ENCODE measurements at regions not wholly inside any gene's neighbourhood (a gene's known extent, or its start where the extent isn't known, plus 50 kb on each side); places are given as distances from the start of the nearest gene placed in this dataset.

DNA sequence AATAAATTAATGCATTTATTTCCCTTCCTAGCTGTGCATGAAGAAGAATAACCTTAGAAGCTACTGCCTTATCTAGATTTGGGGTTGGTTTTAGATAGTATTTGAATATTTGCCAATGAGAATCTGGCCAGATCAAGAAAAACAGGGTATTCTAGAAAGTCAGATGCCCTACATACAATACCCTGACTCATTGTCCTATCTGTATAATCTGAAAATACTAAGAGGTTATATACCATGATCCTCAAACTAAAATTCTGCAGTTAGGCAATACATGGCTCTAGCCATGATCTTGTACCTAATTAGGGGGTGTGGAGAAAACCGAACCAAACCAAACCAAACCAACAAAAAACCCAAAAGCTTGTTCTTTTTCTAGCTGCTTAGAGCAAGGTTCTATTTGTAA lies 240.4 kb upstream of the LYZL1 start:
- no peaks in the 10 kb centered on the region for H3K9me3 ChIP-seq (ENCODE audit: low read length)
- no peaks in the 10 kb centered on the region for H3K27me3 ChIP-seq (ENCODE audit: control insufficient read depth in 1 of 2, insufficient read depth in 2 of 2, low read length in 2 of 2)
- no peaks in the 10 kb centered on the region for H3K4me1 ChIP-seq (ENCODE audit: insufficient read depth, low read length)
- H3K27ac ChIP-seq (ENCODE audit: low read depth, low read length), result no peak overlapping the region
- no peak overlapping the region for H3K4me3 ChIP-seq (ENCODE audit: low read depth in 1 of 2, low read length in 2 of 2)
- H3K36me3 ChIP-seq (ENCODE audit: insufficient read depth, low read length), result no peaks in the 10 kb centered on the region
- H3K9ac ChIP-seq (ENCODE audit: low read length), result no peak overlapping the region

DNA sequence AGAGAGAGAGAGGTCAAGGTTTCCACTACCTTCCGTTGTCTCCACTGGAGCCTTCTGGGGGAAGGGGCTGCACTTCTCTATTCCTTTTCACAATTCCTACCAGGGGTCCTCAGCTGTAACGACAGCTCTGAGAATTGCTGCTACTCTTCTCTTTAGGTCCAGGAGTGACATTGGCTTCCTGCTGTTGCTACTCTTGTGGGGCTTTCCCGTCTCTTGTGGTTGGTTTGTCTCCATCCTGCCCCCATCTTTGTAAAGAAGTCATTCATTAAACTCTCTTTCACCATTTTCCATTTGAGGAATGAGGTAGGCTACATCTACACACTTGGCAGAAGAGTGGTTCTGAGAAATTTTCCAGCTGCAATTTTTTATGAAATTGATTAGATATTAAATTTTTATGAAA lies 238.8 kb upstream of the LYZL1 start:
- H3K36me3 ChIP-seq (ENCODE audit: insufficient read depth, low read length), result no peaks in the 10 kb centered on the region
- H3K9me3 ChIP-seq (ENCODE audit: low read length), result no peaks in the 10 kb centered on the region
- H3K27ac ChIP-seq (ENCODE audit: low read depth, low read length), result no peak overlapping the region
- no peaks in the 10 kb centered on the region for H3K4me1 ChIP-seq (ENCODE audit: insufficient read depth, low read length)
- no peak overlapping the region for H3K9ac ChIP-seq (ENCODE audit: low read length)
- H3K4me3 ChIP-seq (ENCODE audit: low read depth in 1 of 2, low read length in 2 of 2), result no peak overlapping the region
- no peaks in the 10 kb centered on the region for H3K27me3 ChIP-seq (ENCODE audit: control insufficient read depth in 1 of 2, insufficient read depth in 2 of 2, low read length in 2 of 2)

- Histone ChIP-seq H3K27me3 (ENCODE audit: control insufficient read depth in 1 of 2, insufficient read depth in 2 of 2, low read length in 2 of 2) (no peaks in the 10 kb centered on the region), H3K9me3 (ENCODE audit: low read length) (no peaks in the 10 kb centered on the region), H3K9ac (ENCODE audit: low read length) (no peak overlapping the region), H3K4me3 (ENCODE audit: low read depth in 1 of 2, low read length in 2 of 2) (no peak overlapping the region), H3K36me3 (ENCODE audit: insufficient read depth, low read length) (no peaks in the 10 kb centered on the region), H3K27ac (ENCODE audit: low read depth, low read length) (no peak overlapping the region), H3K4me1 (ENCODE audit: insufficient read depth, low read length) (no peaks in the 10 kb centered on the region)
Measured at GRCh38 chr10:29055101-29055500, 233.8 kb upstream of the LYZL1 start.

GRCh38 chr10:29056729-29057128 lies 232.1 kb upstream of the LYZL1 start:
- Histone ChIP-seq H3K36me3 (ENCODE audit: insufficient read depth, low read length) (no peaks in the 10 kb centered on the region), H3K9ac (ENCODE audit: low read length) (no peak overlapping the region), H3K4me1 (ENCODE audit: insufficient read depth, low read length) (no peaks in the 10 kb centered on the region), H3K27me3 (ENCODE audit: control insufficient read depth in 1 of 2, insufficient read depth in 2 of 2, low read length in 2 of 2) (no peaks in the 10 kb centered on the region), H3K9me3 (ENCODE audit: low read length) (no peaks in the 10 kb centered on the region), H3K27ac (ENCODE audit: low read depth, low read length) (no peak overlapping the region), H3K4me3 (ENCODE audit: low read depth in 1 of 2, low read length in 2 of 2) (no peak overlapping the region)

- H3K9me3 ChIP-seq (ENCODE audit: low read length), result no peaks in the 10 kb centered on the region
- no peaks in the 10 kb centered on the region for H3K36me3 ChIP-seq (ENCODE audit: insufficient read depth, low read length)
- H3K4me3 ChIP-seq (ENCODE audit: low read depth in 1 of 2, low read length in 2 of 2), result no peak overlapping the region
- no peak overlapping the region for H3K27ac ChIP-seq (ENCODE audit: low read depth, low read length)
- H3K9ac ChIP-seq (ENCODE audit: low read length), result no peak overlapping the region
- H3K27me3 ChIP-seq (ENCODE audit: control insufficient read depth in 1 of 2, insufficient read depth in 2 of 2, low read length in 2 of 2), result no peaks in the 10 kb centered on the region
- H3K4me1 ChIP-seq (ENCODE audit: insufficient read depth, low read length), result no peaks in the 10 kb centered on the region
Measured at GRCh38 chr10:29057822-29058331, 231.0 kb upstream of the LYZL1 start.

GRCh38 chr10:29063806-29064644 lies 224.8 kb upstream of the LYZL1 start:
- Histone ChIP-seq H3K9ac (ENCODE audit: low read length) (no peak overlapping the region), H3K27ac (ENCODE audit: low read depth, low read length) (no peak overlapping the region), H3K36me3 (ENCODE audit: insufficient read depth, low read length) (no peaks in the 10 kb centered on the region), H3K4me3 (ENCODE audit: low read depth in 1 of 2, low read length in 2 of 2) (no peak overlapping the region), H3K4me1 (ENCODE audit: insufficient read depth, low read length) (no peaks in the 10 kb centered on the region), H3K9me3 (ENCODE audit: low read length) (no peaks in the 10 kb centered on the region), H3K27me3 (ENCODE audit: control insufficient read depth in 1 of 2, insufficient read depth in 2 of 2, low read length in 2 of 2) (no peaks in the 10 kb centered on the region)

DNA sequence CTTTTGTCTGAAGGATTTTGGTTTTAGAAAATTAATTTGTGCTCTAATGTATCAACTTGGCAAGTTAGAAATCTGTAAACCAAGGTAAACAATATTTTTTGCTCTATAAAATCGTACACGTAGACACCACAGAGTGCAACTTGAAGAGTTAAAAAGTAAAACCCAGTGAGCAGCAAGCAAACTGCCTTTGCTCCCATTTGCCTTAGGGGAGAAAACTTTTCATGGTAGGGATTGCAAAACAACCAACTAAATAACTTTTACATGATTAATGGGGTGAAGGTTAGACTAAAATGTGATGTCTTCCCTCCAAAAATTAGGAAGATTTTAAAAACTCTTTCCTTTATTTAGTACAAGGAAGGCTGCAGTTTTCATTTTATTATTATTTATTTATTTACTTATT lies 224.2 kb upstream of the LYZL1 start:
- Histone ChIP-seq H3K27ac (ENCODE audit: low read depth, low read length) (no peak overlapping the region), H3K4me1 (ENCODE audit: insufficient read depth, low read length) (no peaks in the 10 kb centered on the region), H3K4me3 (ENCODE audit: low read depth in 1 of 2, low read length in 2 of 2) (no peak overlapping the region), H3K9me3 (ENCODE audit: low read length) (no peaks in the 10 kb centered on the region), H3K9ac (ENCODE audit: low read length) (no peak overlapping the region), H3K36me3 (ENCODE audit: insufficient read depth, low read length) (no peaks in the 10 kb centered on the region), H3K27me3 (ENCODE audit: control insufficient read depth in 1 of 2, insufficient read depth in 2 of 2, low read length in 2 of 2) (no peaks in the 10 kb centered on the region)

DNA sequence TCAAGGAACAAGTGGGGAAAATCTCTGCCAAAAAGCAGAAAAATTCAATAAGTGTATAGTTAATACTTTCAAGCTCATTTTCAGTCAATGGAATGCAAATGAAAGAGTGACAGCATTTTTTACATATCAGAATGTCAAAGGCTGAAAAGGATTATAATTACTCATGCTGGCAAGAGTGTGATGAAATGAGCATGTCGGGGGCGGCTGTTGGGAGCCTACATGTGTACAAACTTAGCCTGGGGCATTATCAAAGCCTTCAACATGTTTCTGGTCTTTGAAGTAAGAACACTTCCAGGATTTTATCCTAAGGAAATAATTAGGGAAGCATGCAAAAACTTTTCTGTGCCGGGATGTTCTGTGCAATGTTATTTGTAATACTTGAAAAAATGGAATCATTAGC lies 221.7 kb upstream of the LYZL1 start:
- no peaks in the 10 kb centered on the region for H3K36me3 ChIP-seq (ENCODE audit: insufficient read depth, low read length)
- H3K27me3 ChIP-seq (ENCODE audit: control insufficient read depth in 1 of 2, insufficient read depth in 2 of 2, low read length in 2 of 2), result no peaks in the 10 kb centered on the region
- H3K27ac ChIP-seq (ENCODE audit: low read depth, low read length), result no peak overlapping the region
- no peaks in the 10 kb centered on the region for H3K9me3 ChIP-seq (ENCODE audit: low read length)
- H3K4me3 ChIP-seq (ENCODE audit: low read depth in 1 of 2, low read length in 2 of 2), result no peak overlapping the region
- no peak overlapping the region for H3K9ac ChIP-seq (ENCODE audit: low read length)
- H3K4me1 ChIP-seq (ENCODE audit: insufficient read depth, low read length), result no peaks in the 10 kb centered on the region

- Histone ChIP-seq H3K9ac (ENCODE audit: low read length) (no peak overlapping the region), H3K4me3 (ENCODE audit: low read depth in 1 of 2, low read length in 2 of 2) (no peak overlapping the region), H3K27ac (ENCODE audit: low read depth, low read length) (no peak overlapping the region), H3K36me3 (ENCODE audit: insufficient read depth, low read length) (no peaks in the 10 kb centered on the region), H3K9me3 (ENCODE audit: low read length) (no peaks in the 10 kb centered on the region), H3K4me1 (ENCODE audit: insufficient read depth, low read length) (no peaks in the 10 kb centered on the region), H3K27me3 (ENCODE audit: control insufficient read depth in 1 of 2, insufficient read depth in 2 of 2, low read length in 2 of 2) (no peaks in the 10 kb centered on the region)
Measured at GRCh38 chr10:29067628-29068027, 221.2 kb upstream of the LYZL1 start.

GRCh38 chr10:29068302-29068701 lies 220.6 kb upstream of the LYZL1 start:
- Histone ChIP-seq H3K4me1 (ENCODE audit: insufficient read depth, low read length) (no peaks in the 10 kb centered on the region), H3K36me3 (ENCODE audit: insufficient read depth, low read length) (no peaks in the 10 kb centered on the region), H3K27ac (ENCODE audit: low read depth, low read length) (no peak overlapping the region)

GRCh38 chr10:29068966-29069365 lies 219.9 kb upstream of the LYZL1 start:
- no peak overlapping the region for H3K27ac ChIP-seq (ENCODE audit: low read depth, low read length)
- H3K4me1 ChIP-seq (ENCODE audit: insufficient read depth, low read length), result no peaks in the 10 kb centered on the region
- H3K9ac ChIP-seq (ENCODE audit: low read length), result no peak overlapping the region
- no peaks in the 10 kb centered on the region for H3K36me3 ChIP-seq (ENCODE audit: insufficient read depth, low read length)
- no peaks in the 10 kb centered on the region for H3K27me3 ChIP-seq (ENCODE audit: control insufficient read depth in 1 of 2, insufficient read depth in 2 of 2, low read length in 2 of 2)
- no peaks in the 10 kb centered on the region for H3K9me3 ChIP-seq (ENCODE audit: low read length)
- H3K4me3 ChIP-seq (ENCODE audit: low read depth in 1 of 2, low read length in 2 of 2), result no peak overlapping the region

More at GRCh38 chr10:29068302-29068701, 220.6 kb upstream of the LYZL1 start:
- no peaks in the 10 kb centered on the region for H3K27me3 ChIP-seq (ENCODE audit: control insufficient read depth in 1 of 2, insufficient read depth in 2 of 2, low read length in 2 of 2)
- no peak overlapping the region for H3K4me3 ChIP-seq (ENCODE audit: low read depth in 1 of 2, low read length in 2 of 2)
- no peak overlapping the region for H3K9ac ChIP-seq (ENCODE audit: low read length)
- H3K9me3 ChIP-seq (ENCODE audit: low read length), result no peaks in the 10 kb centered on the region

DNA sequence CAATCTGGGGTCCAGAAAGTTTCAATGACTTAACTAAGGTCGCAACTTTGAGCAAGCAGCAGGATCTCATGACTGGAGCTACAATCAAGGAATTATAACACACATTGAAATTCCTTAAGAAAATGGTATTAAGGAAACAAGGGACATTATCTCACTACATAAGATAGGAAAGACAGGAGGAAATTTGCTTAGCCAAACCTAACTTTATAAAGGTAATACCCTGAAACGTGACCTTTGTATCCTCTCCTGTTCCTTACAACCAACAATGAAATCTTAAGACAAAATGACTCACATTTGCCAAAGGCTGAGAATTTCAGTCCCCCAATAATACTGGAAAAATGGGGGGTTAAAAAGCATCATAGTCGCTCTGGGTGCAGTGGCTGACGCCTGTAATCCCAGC lies 218.9 kb upstream of the LYZL1 start:
- Histone ChIP-seq H3K9ac (ENCODE audit: low read length) (no peak overlapping the region), H3K36me3 (ENCODE audit: insufficient read depth, low read length) (no peaks in the 10 kb centered on the region), H3K4me1 (ENCODE audit: insufficient read depth, low read length) (no peaks in the 10 kb centered on the region), H3K9me3 (ENCODE audit: low read length) (no peaks in the 10 kb centered on the region), H3K4me3 (ENCODE audit: low read depth in 1 of 2, low read length in 2 of 2) (no peak overlapping the region), H3K27me3 (ENCODE audit: control insufficient read depth in 1 of 2, insufficient read depth in 2 of 2, low read length in 2 of 2) (no peaks in the 10 kb centered on the region), H3K27ac (ENCODE audit: low read depth, low read length) (no peak overlapping the region)

All from muscle layer of colon (tissue), 2 donors.